Kidney (tissue), 13 donors: ENCODE measurements at regions not wholly inside any gene's neighbourhood (a gene's known extent, or its start where the extent isn't known, plus 50 kb on each side); places are given as distances from the start of the nearest gene placed in this dataset.

Source experiments
- DNase-seq, 5 donors: peaks; one replicate each; pipeline ENCODE4 v3.0.0-alpha.2; 2013 to 2020
- FAIRE-seq: peaks from 2 replicates; lab custom pipeline; 2012; peaks lifted over from hg19 to GRCh38; lab: Jason Lieb, UNC
- H3K27ac ChIP-seq, 2 donors: one replicate each; pipeline ENCODE4 v1.7.0; 2013; ENCODE audit warnings: low read depth in 2 of 2, low read length in 2 of 2, inconsistent platforms in 1 of 2
- H3K27me3 ChIP-seq: one replicate; pipeline ENCODE4 v1.7.1; 2013; ENCODE audit warnings: low read length, inconsistent platforms; ENCODE audit not compliant: control insufficient read depth, insufficient read depth
- H3K36me3 ChIP-seq, 3 donors: one replicate each; pipeline versions ENCODE4 v1.7.0 to v1.7.1; 2013; ENCODE audit warnings: low read length in 3 of 3, control low read depth in 1 of 3, inconsistent platforms in 1 of 3; ENCODE audit not compliant: insufficient read depth in 3 of 3, control insufficient read depth in 2 of 3
- H3K4me1 ChIP-seq, 3 donors: one replicate each; pipeline versions ENCODE4 v1.7.0 to v1.7.1; 2013; ENCODE audit warnings: low read length in 3 of 3, inconsistent platforms in 1 of 3, low read depth in 1 of 3; ENCODE audit not compliant: control insufficient read depth in 2 of 3, insufficient read depth in 2 of 3
- H3K4me3 ChIP-seq, 3 donors: one replicate each; pipeline versions ENCODE4 v1.7.0 to v1.8.1; 2013; ENCODE audit warnings: low read length in 3 of 3, control low read depth in 1 of 3, inconsistent platforms in 1 of 3
- H3K9ac ChIP-seq, 3 donors: one replicate each; pipeline versions ENCODE4 v1.7.0 to v1.7.1; 2013; ENCODE audit warnings: low read length in 3 of 3, control low read depth in 1 of 3, inconsistent platforms in 1 of 3
- H3K9me3 ChIP-seq, 3 donors: one replicate each; pipeline versions ENCODE4 v1.7.0 to v1.7.1; 2013; ENCODE audit warnings: low read length in 3 of 3, control low read depth in 1 of 3, inconsistent platforms in 1 of 3; ENCODE audit not compliant: control insufficient read depth in 2 of 3, insufficient read depth in 1 of 3
- intact Hi-C: fragments of 100-400 bp; cut with DNase I; formaldehyde crosslinking; loops from one replicate; pipeline ENCODE4 v1.11.1; 2022
- TF ChIP-seq, protein P1 (sequence below): IDR thresholded peaks from 3 replicates; pipeline ENCODE4 v1.5.1; 2012; ENCODE audit warnings: mild to moderate bottlenecking, moderate library complexity, borderline replicate concordance; ENCODE audit not compliant: insufficient read depth; ENCODE audit errors: extremely low read depth
- donor health status: control.
- donor health status: control.
- donor health status: control.
- donor health status: control.
- donor health status: control.
- donor health status: DM: yes; HTN: yes; CAD: no.
- donor health status: Normal renal cell carcinoma (clear cell type).

DNA sequence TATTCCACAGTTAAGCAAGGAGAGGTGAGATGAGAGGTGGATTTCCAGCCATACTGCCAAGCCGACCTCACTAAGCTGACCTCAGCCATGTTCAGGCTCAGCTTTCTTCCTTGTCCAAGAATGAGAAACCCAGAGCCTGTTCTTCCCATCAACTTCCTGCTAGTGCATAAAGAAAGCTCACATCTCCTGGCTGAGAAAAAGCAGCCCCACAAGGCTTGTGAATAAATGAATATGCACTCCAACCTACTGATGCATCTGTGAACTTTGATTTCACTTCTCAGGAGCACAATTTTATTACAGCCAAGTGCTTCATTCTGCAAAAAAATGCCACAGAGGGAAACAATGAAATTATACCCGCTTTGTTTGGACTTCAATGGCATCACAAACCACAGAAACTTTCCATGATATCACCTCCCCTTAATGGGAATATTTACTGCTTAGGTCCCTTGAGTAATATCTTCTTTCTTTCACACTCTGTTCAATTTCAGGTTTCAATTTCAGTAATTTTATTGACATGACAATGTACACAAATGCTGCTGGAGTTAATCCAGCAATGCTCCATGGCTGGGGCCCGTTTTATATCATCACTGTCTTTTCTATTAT is 437.0 kb upstream of the PPP2R3A start:
- no peaks in the 10 kb centered on the region for H3K27me3 ChIP-seq
- H3K36me3 ChIP-seq = no peaks in the 10 kb centered on the region
- TF ChIP-seq, protein P1, sequence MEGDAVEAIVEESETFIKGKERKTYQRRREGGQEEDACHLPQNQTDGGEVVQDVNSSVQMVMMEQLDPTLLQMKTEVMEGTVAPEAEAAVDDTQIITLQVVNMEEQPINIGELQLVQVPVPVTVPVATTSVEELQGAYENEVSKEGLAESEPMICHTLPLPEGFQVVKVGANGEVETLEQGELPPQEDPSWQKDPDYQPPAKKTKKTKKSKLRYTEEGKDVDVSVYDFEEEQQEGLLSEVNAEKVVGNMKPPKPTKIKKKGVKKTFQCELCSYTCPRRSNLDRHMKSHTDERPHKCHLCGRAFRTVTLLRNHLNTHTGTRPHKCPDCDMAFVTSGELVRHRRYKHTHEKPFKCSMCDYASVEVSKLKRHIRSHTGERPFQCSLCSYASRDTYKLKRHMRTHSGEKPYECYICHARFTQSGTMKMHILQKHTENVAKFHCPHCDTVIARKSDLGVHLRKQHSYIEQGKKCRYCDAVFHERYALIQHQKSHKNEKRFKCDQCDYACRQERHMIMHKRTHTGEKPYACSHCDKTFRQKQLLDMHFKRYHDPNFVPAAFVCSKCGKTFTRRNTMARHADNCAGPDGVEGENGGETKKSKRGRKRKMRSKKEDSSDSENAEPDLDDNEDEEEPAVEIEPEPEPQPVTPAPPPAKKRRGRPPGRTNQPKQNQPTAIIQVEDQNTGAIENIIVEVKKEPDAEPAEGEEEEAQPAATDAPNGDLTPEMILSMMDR = no peak
- H3K9ac ChIP-seq = no peak overlapping the region
- H3K27ac ChIP-seq = no peak overlapping the region
- FAIRE-seq = no peak
- intact Hi-C loops = no loop called here
- no peaks in the 10 kb centered on the region for H3K4me1 ChIP-seq
- DNase-seq = no peak
- H3K9me3 ChIP-seq = no peaks in the 10 kb centered on the region
- no peak overlapping the region for H3K4me3 ChIP-seq

DNA sequence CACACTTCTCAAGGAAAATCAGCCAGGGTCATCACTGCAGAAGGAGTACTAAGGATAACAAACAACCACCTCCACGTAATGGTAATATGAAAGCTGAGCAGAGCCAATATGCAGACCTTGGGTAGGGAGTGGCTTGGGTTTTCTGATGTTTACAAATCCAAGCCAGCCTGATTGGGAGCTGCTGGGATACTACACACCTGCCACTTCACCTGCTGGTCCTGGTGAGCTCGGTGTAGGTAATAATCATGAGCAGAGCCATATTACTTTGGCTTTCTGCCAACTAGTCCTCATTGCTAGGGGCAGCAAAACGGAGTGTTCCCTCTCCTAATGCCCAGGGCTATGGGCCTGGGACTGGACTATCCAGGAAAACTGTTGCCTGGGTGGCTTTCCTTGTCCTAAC is 433.5 kb upstream of the PPP2R3A start:
- Histone ChIP-seq H3K36me3 (no peaks in the 10 kb centered on the region), H3K27me3 (no peaks in the 10 kb centered on the region), H3K27ac (no peak overlapping the region), H3K9ac (no peak overlapping the region), H3K4me1 (no peaks in the 10 kb centered on the region), H3K9me3 (no peaks in the 10 kb centered on the region), H3K4me3 (no peak overlapping the region)
- TF ChIP-seq, protein P1 = no peak
- DNase-seq (no peak), FAIRE-seq (no peak)
- intact Hi-C loops = no loop called here

DNA sequence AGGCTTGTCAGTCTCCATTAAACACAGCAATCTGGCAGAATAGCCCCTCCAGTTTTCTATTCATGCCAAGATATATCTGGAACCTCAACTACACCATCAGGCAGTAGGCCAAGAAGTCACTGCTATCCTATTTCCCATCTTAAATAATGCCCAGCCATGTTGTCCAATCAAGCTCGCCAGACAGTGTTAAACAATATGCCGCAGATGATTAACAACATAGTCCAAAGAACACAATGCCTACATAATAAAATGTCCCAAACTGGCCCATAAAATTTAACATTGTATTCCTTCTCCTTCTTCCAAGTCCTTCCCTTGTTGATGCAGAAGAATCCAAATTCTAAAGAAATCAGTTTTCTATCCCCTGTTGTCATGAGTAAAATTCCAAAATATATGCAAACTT is 427.4 kb upstream of the PPP2R3A start:
- H3K36me3 ChIP-seq = no peaks in the 10 kb centered on the region
- FAIRE-seq = no peak
- intact Hi-C loops = no loop called here
- TF ChIP-seq, protein P1 = no peak
- DNase-seq = no peak
- H3K4me3 ChIP-seq = no peak overlapping the region
- H3K4me1 ChIP-seq = no peaks in the 10 kb centered on the region
- no peaks in the 10 kb centered on the region for H3K9me3 ChIP-seq
- no peaks in the 10 kb centered on the region for H3K27me3 ChIP-seq
- no peak overlapping the region for H3K27ac ChIP-seq
- H3K9ac ChIP-seq = no peak overlapping the region

DNA sequence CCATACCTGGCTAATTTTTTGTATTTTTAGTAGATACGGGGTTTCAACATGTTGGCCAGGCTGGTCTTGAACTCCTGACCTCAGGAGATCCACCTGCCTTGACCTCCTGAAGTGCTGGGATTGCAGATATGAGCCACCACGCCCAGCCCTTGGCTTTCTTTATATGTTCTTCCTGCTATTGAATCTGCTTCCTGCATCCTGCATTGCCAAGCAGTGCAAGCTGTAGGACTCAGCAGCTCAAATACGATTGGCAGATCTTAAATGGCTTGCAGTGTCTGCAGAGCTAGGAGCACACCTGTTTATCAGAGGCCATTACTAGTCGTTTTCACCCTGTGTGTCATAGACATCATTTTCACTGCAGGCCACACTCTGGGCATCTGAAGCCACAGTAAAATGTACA is 426.2 kb upstream of the PPP2R3A start:
- no peak overlapping the region for H3K9ac ChIP-seq
- FAIRE-seq = no peak
- no peaks in the 10 kb centered on the region for H3K36me3 ChIP-seq
- no peak overlapping the region for H3K27ac ChIP-seq
- H3K9me3 ChIP-seq = no peaks in the 10 kb centered on the region
- intact Hi-C loops = no loop called here
- H3K4me1 ChIP-seq = no peaks in the 10 kb centered on the region
- H3K27me3 ChIP-seq = no peaks in the 10 kb centered on the region
- DNase-seq = no peak
- TF ChIP-seq, protein P1 = no peak
- no peak overlapping the region for H3K4me3 ChIP-seq
